ENCODE measurements at regions not wholly inside any gene's neighbourhood (a gene's known extent, or its start where the extent isn't known, plus 50 kb on each side); places are given as distances from the start of the nearest gene placed in this dataset.

DNA sequence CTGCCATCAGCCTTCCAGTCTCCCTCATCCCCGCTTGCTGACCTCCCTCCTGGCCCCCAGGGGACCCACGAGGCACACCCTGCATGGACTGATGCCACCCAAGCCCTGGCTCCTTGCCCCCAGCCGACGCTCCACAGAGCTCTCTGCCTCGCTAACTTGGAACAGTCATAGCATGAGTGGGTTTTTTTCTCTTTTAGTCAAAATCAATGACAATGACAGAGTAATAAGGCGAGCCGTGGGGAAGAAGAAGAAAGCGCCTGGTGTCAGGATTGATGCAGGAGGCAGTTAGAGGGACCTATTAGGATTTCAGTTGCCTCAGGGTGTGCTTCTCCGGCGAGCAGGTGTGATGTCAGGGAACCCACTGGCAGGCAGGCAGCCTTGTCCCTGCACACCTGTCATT, 176.3 kb upstream of the TNRC6C start:
- no peak for TF ChIP-seq CTCF (IDR thresholded peaks at IDR 0.05)
- no peak for TF ChIP-seq POLR2A (IDR thresholded peaks at IDR 0.05)
